ENCODE measurements at regions not wholly inside any gene's neighbourhood (a gene's known extent, or its start where the extent isn't known, plus 50 kb on each side); places are given as distances from the start of the nearest gene placed in this dataset.

- TF ChIP-seq CTCF (IDR thresholded peaks at IDR 0.05; ENCODE audit: low read depth, low read length) (no peak), EZH2phosphoT487 (IDR thresholded peaks at IDR 0.05; ENCODE audit: low read depth) (no peak)
Measured at GRCh38 chr1:187249196-187249595, 420.4 kb downstream of the PLA2G4A start.

Data from OCI-LY3 (cell line).